ENCODE measurements at regions not wholly inside any gene's neighbourhood (a gene's known extent, or its start where the extent isn't known, plus 50 kb on each side); places are given as distances from the start of the nearest gene placed in this dataset.

DNA sequence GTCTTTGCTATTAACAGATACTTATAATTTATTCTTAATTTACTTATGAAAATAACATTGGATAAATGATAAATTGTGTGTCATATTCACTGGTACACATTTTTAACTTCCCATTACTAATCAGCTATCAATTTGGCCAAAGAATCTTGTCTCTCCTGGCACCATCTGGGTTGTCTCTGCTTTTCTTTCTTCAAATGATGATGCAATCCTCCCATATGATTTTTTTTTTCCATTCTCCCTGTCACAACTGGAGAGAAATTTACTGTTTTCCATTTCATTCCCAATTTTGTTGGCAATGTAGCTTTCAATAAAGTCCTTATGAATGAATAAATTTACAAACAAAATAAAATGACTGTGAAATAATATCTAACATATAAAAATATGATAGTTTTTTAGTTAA, 743.7 kb upstream of the EPHA6 start:
- no peak for DNase-seq

DNA sequence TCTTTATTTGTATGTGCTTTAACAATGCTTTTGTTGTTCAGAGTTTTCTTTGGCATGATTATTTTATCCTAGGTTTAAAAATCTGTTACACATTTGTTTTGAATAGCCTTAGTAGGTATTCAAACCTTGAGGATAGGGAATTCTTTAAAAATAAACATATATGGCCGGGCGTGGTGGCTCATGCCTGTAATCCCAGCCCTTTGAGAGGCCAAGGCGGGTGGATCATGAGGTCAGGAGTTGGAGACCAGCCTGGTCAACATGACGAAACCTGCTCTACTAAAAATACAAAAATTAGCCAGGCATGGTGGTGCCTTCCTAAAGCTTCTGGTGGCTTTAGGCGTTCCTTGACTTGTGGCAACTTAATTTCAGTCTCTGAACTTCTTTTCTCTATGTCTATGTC, 743.3 kb upstream of the EPHA6 start:
- DNase-seq = no peak

DNA sequence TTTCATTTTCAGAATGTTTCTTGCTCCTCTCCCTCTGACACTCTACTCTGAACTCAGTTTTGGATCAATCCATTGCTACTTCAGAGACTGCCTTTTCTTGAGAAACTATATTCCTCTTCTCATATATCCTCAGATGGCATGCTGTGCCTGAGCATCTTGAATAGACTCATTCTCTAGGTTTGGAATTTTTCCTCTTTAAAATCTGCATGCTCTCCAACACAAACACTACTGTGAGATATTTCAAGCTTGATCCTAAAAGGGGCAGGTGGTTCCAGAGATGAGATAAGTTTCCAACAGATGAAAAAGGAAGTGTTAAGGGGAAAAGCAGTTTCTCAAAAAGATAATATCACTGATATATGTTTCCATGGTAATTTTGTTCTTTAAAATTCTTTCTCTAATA, 742.2 kb upstream of the EPHA6 start:
- no peak for DNase-seq

DNA sequence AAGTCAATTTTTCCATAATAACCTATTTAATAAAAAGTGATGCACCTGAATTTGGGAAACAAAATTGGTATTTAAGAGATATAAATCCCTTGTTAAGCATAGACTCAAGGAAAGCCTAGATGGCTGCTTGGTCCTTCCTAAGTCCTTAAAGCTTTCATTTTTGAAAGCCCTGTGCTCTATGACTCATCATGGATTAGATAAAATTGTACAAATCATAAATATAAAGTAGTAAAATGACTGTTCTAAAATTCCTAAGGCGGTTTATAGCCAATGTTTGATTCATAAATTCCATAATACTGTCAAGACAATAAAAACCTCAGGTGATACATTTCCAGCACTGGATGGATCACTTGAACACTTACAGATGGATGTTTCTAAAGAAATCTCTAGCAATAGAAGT, 730.8 kb upstream of the EPHA6 start:
- no peak for DNase-seq

DNA sequence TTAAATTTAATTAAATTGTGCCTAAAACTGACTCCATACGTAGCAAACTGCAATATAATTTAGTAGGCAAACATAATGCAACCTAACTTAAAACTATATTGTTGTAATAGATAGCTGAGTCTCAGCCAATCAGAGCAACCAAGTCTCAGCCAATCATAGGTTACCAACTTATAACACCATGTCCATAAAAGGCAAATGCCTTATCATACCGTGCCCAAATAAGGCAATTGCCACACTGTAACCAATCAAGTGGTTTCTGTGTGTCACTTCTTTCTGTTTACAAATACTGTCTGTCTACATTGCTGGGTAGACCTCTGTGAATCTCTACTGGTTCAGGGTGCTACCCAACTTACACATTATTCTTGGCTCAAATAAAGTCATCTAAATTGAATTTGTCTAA, 728.4 kb upstream of the EPHA6 start:
- DNase-seq = no peak

DNA sequence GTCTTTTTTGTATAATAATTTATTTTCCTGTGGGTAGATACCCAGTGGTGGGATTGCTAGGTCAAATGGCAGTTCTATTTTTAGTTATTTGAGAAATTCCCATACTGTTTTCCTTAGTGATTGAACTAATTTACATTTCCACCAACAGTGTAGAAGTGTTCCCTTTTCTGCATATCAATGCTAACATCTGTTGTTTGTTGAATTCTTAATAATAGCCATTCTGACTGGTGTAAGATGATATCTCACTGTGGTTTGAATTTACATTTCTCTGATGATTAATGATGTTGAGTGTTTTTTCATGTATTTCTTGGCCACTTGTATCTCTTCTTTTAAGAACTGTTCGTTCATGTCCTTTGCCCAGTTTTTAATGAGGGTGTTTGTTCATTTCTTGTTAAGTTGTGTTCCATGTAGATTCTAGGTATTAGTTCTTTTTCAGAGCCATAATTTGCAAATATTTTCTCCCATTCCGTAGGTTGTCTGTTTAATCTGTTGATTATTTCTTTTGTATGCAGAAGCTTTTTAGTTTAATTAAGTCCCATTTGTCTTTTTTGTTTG, 713.3 kb upstream of the EPHA6 start:
- no peak for DNase-seq

DNA sequence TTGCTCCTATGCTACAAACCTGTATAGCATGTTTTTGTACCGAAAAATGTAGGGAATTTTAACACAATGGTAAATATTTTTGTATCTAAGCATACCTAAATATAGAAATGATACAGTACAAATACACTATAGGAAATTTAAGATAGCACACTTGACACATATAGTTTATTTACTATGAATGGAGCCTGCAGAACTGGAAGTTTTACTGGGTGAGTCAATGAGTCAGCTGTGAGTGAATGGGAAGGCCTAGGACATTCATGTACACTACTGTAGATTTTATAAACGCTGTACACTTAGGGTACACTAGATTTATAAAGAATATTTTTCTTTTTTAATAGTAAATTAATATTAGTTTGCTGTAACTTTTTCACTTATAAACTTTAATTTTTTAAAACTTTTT, 707.7 kb upstream of the EPHA6 start:
- DNase-seq = no peak
